COR-L47 (cell line): ENCODE measurements at regions not wholly inside any gene's neighbourhood (a gene's known extent, or its start where the extent isn't known, plus 50 kb on each side); places are given as distances from the start of the nearest gene placed in this dataset.

Experiments
- DNase-seq: peaks from one replicate; lab custom pipeline; 2025; lab: John Stamatoyannopoulos, UW

DNA sequence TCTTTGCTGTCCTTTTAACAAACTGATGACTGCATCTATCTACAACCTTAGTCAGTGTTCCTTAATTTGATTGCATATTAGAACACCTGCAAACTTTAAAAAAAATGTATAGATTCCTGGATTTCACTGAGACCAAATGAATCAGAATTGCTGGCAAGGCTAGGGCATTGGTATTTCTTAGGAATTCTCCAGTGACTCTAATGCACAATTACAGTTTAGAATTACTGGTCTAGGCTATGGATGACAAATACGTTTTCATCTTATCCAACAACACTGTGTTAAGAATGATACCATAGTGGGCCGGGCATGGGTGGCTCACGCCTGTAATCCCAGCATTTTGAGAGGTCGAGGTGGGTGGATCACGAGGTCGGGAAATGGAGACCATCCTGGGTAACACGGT, 545.9 kb upstream of the RIOK2 start:
- no peak for DNase-seq

DNA sequence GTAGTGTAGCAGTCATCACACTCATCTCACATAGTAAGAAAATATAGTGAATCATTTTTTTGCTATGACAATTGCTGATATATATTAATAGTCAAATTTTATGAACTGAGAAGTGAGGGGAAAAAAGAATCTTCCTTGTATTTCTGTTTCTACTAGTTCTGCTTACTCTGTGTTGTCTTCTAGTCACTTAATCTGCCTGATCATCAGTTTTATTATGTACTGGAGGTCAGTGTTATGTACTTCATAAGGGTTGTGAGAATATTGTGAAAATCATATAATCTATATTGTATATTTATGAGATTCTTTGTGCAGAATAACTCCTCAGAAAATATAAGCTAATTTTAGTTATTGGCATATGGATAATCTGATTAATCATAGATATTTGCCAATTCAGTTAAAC, 546.9 kb upstream of the RIOK2 start:
- DNase-seq = no peak

DNA sequence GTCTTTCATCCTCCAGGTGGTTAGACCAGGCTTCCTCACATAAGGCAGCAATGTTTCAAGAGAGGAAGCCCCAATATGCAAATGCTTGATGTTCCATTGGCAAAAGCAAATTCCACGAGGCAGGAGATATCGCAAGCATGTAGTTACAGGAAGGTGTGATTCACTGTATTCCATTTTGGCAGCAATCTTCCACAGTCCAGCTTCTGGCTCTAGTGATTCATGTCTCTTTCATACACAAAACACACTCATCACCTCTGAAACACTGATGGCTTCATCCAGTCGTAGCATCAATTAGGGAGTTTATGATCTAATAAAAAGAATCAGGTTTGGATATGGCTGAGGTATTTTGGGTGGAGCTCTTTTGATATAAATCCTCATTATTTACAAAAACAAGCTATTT, 552.2 kb upstream of the RIOK2 start:
- no peak for DNase-seq

DNA sequence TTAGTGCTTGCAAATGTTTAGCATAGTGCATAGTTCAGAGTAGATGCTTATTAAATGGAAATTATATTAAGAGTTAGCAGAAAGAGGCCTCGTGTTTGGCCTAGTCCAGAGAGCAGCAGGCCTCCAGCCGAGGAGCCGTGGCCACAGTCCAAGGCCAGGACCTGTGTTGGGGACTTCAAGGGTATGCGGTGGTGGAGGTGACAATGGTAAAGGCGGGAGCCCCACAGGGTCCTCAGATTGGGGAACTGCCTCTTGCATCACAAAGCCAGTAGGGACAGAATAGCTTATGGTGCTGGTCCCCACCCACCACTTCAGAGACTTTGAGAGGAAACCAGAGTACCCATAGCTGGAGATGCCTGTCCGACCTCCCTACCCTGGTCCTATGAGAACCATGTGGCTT, 554.6 kb upstream of the RIOK2 start:
- no peak for DNase-seq

DNA sequence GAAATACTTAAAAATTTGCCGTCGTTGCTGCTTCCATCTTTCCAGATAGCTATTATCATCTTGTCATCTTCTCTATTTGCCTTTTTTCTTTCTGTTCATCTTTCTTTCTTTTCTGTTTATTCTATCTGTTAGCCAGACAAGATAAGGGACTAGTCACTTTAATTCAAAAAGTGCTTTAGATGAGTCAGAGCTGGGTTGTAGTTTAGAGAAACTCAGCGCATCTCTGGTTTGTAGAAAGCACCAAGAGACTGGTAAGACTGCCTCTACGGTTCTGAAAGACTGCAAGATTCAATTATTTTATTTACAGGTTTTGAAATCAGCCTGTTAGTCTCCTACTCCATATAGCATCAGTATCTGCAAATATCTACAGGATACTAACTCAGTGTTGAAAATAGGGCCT, 562.8 kb upstream of the RIOK2 start:
- no peak for DNase-seq

DNA sequence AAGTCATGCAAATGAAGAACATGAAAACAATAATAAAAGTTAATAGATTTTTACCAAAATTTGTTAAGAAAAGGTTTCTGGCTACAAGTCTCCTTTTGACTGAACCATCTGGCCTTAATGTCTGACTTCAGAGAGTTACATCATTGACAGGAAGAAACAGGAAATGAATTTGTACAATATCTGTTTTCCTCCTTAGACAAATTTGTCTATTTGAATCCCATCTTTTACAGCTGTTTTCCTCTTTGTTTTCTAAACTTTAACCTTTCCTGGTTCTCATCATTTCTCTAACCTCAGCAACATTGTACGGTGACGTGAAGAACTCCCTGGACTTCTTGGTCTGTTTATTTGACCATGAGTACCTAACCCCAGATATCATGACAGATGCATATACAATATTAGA, 567.5 kb upstream of the RIOK2 start:
- DNase-seq = no peak

DNA sequence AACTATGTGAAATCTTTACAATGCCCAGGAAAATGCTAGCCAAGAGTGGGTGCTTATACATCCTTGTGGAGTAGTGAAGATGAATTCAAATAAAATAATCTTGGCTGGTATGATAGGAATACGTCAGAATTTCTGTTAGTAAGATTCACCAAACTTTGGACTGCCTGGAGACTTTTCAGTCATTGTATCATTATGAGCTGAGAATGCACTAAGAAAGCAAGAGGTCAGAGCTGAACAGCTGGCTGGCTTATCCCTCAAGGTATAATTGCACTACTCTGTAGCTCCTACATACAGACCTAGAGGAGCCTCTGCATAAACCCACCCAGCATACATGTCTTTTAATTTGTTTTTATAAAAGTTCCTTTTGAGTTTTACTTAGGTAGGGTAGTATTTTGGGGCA, 568.5 kb upstream of the RIOK2 start:
- no peak for DNase-seq

DNA sequence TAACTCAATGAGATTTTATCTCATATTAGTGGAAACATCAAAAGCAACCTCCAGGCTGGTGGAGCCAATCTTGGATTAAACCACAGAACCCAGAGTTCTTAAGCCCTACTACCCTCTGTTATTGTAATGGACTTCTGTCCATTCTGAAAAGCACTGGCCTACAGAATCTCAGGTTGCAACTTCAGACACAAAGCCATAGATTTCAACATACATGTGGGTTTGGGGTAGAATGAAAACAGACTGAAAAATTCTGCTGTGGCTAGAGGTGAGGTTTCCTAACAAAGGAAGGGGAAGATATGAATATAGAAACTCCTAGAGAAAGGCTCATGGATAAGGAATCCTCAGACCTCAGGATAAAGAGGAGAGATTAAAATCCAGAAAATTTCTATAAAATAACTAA, 569.8 kb upstream of the RIOK2 start:
- no peak for DNase-seq

DNA sequence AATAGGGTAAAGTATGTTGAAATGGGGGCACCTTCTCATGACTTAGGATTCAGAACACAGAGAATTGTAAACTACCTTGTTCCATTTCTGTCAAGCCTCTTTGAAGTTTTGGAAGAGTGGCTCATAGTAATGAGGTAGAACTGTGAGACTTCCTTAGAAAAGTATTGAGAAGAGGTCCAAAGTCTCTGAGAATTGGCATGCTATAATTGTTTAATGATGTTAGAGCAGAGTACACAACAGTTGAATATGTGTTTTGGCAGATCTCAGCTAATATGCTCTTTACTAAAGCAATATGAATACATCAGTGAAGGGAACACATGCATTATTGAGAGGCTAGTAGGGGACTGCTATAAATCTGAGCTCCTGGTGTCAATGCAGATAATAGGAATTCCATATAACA, 579.4 kb upstream of the RIOK2 start:
- no peak for DNase-seq

DNA sequence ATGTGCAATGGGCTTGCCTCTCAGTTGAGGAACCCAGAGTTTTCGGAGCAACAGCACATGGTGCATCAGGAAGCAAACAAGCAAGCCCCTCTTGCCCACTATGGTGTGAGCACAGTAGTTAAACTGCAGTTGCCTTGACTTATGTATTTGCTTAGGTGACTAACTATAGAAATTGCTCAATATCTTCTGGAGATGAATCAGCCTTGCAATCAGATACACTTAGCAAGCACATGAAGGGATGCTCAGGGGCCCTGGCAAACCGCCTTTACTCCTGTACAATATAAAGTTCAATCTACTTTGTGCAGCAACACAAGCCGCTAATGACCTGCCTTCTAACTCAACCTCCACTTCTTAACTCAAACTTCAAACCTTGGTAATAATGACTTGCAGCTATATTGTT, 581.7 kb upstream of the RIOK2 start:
- DNase-seq = no peak

DNA sequence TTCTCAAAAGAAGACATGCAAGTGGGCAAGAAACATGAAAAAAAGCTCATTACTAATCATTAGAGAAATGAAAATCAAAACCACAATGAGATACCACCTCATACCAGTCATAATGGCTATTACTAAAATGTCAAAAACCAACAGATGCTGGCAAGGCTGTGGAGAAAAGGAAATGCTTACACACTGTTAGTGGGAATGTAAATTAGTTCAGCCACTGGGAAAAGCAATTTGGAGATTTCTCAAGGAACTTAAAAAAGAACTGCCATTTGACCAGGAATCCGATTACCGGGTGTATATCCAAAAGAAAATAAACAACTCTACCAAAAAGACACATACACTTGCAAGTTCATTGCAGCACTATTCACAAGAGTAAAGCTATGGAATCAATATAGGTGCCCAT, 595.4 kb upstream of the RIOK2 start:
- no peak for DNase-seq

DNA sequence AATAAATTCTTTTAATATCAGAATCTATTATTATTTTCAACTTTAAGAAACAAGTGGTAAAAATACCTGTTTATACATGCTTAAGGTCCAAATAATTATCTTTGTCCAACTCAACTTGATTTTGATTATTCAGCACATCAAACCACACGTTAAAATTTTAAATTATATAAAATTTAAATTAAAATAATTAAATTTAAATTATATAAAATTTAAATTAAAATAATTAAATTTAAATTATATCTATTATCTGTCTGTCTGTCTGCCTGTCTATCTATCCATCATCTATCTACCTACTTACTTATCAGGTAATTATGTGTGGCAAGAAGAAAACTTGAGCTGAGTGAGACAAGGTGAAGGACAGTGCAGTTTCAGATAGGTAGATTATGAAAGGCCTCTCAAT, 605.3 kb upstream of the RIOK2 start:
- no peak for DNase-seq

DNA sequence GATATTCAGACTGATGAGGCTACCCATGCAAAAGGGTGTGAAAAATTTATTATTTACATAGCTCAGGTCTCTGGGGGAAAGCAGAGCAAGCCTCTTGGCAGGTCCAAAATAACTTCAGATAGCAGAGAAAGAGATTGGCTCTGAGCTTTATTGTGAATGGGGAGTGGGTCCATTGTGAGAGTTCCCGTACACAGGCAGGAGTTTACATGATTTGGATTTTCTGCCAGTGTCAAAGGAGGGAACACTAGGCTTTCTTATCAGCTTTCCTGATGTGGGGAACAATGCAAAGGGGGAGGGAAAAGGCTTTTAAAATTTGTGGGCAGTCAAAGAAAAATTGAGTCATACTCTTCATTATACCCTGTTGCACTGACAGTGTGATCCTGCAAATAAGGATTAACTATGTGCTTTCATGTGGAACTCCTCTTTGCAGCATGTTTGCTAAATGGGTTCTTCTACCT, 615.0 kb upstream of the RIOK2 start:
- no peak for DNase-seq

DNA sequence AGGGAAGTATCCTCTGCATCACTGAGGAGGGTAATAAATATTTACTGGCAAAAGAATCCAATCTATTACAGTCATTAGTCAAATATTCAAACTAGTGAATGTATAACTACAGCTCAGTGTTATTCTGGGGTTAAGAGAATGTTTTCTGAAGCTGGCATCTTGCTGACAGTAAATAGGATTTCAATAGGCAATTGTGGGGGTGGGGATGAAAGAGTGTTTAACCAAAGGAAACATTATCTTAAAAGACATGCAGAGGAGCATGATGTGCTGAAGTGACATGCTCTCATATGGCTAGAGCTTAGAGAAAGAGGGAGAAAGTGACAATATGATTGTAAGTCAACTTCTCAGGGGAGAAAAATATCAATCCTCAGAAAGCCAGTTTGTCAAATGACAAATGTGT, 618.4 kb upstream of the RIOK2 start:
- DNase-seq = no peak

DNA sequence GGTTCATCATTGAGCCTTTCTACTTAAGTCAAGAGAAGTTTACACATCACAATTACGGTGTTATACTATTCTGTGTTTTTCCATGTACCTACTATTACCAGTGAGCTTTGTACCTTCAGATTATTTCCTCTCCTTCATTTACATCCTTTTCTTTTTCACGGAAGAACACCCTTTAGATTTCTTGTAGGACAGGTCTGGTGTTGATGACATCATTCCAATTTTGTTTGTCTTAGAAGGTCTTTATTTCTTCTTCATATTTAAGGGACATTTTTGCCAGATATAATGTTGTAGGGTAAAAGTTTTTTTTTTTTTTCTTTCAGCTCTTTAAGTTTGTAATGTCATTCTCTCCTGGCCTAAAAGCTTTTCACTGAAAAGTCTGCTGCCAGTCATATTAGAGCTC, 637.1 kb upstream of the RIOK2 start:
- DNase-seq = no peak

DNA sequence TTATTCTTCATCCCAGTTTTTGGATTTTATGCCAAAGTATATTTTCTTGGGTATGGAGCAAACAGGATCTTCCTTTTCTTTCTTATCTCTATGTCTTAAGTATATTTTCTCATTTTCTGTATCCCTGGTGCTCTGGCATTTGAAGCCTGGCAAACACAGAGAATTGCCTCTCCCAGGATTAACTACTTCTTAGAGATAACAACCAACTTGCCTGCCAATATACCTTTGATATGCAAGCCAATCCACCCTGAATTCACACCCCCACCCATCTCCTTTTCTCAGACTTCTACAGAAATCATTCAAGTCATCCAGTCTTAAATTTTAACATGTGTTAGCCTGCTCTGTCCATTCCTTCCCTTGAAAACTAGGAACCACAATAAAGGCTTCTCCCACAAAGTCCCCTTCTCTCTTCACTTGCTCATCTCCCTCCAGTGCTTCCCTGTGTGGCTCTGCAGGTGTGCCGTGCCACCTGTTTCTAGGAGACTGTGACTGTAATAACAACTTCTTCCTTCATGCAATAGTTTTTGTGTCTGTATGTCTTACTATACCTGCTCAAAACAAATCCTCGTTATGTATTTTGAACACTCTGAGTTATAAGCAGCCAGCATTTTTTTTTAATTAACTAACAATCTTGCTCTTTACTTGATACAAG, 649.7 kb upstream of the RIOK2 start:
- no peak for DNase-seq

DNA sequence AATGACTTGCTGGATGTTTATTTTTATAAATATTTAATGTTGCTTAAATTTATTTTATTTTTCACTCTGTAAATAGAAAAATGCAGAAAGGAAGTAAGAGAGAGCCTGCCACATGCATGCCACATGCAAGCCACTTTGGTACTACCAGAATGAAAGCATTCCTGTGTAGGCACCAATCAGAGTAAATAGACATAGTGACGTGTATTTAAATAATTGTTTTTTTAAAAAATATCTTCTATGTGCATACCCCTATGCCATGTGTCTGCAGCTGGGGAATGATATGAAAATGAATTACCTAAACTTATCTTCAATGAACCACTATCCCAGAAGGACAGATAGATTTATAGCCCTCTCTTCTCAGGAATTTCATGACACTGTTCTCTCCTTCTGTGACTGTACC, 651.5 kb upstream of the RIOK2 start:
- no peak for DNase-seq

DNA sequence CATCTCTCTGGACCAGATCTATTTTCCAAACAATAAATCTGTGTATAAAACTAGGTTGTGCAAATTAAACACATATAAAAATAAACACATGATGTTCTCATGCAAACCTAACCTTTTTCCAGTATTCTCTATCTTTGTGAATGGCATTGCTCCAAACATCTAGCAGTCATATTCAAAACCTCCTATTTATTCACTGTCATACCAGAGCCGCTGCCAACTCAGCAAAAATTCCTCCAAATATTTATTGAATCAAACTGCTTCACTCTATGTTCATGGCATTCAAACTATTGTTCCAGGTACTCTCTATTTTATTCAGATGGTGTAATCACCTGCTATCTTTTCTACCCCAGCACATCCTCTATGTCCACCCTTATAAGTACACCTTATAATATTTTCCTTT, 652.1 kb upstream of the RIOK2 start:
- no peak for DNase-seq

DNA sequence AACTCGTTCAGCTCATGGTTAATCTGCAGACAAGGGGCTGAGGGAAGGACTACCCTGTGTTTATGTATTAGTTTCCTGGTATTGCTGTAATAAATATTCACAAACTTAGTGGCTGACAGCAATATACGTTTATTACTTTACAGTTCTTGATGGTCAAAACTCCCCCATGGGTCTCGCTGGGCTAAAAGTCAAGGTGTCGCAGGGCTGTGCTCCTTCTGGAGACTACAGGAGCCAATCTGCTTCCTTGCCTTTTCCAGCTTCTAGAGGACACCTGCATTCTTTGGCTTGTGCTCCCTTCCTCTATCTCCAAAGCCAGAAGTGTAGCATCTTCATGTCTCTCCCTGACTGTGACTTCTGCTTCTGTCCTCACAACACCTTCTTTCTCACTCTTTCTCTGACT, 653.8 kb upstream of the RIOK2 start:
- DNase-seq = no peak

DNA sequence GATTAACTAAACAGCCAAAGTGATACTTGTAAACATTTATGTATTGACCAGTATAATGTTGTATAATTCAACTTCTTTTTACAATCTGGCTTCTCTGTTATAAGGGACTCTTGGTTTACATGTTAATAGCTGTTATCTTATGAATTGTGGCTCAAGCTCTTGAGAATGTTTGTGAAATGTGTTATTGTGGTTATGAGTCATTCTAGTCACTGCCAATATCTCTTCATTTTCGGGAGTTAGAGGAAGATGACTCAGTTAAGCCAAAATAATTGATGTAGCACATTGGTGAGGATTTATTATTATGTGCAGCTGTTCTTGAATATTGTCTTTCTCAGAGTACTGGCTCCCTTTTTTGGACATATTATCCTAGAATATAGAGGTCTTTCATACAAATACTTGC, 655.2 kb upstream of the RIOK2 start:
- DNase-seq = no peak

DNA sequence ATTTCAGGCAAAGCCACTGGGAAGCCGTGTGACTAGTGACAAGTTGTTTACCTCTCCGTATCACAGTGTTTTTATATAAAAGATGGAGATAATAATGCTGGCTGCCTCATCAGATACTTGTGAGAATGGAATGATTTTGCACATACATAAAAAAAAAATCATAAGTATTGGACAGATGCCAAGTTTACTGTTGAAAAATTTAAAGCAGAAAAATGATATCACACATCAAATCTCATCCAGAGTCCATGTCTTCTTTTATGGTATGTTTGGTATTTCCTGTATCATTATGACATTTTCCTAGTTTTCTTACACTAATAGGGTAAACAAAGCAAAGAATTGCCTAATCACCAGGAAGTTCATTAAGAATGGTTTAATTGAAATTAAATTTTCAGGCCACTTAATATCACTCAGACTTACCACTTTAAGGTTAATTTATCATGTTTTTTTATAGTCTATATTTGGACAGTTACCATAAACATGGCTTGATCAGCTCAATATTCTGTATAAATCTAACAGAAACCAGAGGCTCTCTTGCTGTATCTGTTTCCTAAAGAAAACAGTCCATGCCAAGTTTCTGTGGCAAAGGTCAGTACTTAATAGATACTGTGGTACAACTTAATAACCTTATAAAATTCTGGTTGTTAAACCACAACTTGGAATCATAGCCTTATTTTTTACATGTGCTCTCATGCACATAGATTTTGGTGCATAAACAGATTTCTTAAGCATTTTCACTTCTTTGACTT, 656.5 kb upstream of the RIOK2 start:
- no peak for DNase-seq

DNA sequence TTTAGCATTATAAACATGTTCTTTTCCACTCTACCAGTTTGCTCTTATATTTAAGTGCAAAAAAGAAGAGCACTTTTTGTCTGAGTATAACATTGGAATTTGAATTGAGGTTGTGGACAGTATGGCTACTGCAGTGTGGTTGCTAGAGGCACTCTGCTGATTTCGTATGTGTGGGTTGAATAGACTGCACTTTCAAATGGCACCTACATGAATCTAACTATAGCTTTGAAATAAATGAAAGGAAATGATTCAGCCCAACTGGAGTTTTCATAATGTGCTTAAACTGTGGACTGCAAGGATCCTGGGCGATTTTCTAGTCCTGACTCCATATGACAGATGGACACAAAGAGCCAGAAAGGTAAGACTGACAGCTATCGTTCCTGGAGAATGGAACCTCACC, 657.6 kb upstream of the RIOK2 start:
- DNase-seq = no peak

DNA sequence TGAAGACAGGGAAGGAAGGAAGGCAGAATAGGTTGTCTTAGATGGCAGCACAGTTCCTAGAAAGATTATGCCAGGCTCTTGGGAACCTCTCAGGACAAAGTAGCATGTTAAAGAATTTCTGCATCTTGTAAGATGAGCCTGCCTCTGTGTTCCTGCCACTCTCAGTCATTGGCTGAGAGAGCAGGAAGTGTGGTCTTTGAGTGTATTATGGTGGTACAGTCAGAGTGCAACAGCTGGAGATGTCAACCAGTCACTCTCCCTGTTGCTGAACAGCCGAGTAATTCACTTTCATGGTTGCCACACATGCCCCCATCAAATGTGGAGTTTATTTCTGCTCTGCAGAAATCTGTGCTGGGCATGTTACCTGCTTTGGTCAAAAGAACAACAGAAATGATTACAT, 659.6 kb upstream of the RIOK2 start:
- DNase-seq = no peak

DNA sequence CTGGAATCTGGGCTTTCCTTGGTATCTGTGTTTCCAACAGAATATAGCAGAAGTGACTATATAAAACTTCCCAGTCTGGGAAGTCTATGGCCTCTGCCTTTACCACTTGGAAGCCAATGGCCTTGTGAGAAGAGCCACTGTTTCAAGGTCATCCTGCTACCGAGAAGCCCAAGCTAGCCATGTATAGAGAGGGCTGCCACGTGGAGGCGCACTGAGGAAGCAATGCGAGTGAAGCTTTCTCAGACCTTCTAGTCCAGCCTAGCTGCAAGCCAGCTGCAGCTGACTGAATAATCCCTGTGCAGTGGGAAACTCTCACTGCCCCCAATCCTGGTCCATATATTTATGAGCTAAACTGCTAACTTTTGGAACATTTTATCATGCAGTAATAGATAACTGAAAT, 661.8 kb upstream of the RIOK2 start:
- DNase-seq = no peak
